ENCODE measurements at regions not wholly inside any gene's neighbourhood (a gene's known extent, or its start where the extent isn't known, plus 50 kb on each side); places are given as distances from the start of the nearest gene placed in this dataset.

DNA sequence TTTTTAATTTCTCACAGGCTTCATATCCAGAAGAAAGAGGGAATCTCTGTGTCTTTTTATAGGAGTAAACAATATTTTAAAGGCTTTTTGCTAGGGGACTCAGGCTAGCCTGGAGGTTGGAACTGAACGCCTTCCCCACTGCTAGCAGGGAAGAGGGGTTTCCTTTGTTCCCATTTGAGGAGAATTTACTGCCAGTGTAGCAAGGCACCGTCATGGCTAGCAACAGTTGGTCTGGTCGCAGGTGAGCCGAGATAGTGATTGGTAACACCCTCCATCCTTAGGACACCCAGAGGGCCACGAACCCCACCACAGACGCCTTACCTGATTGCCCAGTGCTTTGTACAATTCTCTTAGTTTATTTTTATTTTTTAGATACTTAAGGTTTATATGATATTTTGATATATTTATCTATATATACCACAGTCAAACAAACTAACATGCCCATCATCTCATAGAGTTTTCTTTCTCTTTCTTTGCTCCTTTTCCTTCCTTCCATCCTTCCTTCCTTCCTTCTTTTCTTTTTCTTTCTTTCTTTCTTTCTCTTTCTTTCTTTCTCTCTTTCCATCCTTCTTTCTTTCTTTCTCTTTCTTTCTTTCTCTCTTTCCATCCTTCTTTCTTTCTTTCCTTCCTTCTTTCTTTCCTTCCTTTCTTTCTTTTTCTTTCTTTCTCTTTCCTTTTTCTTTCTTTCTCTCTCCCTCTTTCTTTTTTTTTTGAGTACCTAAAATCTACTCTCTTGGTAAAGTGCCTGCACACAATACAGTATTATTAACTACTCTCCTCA lies 219.0 kb upstream of the AKR1E2 start:
- TF ChIP-seq YY1 (IDR thresholded peaks at IDR 0.05) (no peak), JUND (IDR thresholded peaks at IDR 0.05) (no peak), MAX (IDR thresholded peaks at IDR 0.05) (no peak), TAF1 (conservative IDR thresholded peaks at IDR 0.05) (no peak), HNF4G (IDR thresholded peaks at IDR 0.05) (no peak), RAD21 (IDR thresholded peaks at IDR 0.05) (no peak), SP1 (IDR thresholded peaks at IDR 0.05) (no peak), FOXA2 (IDR thresholded peaks at IDR 0.05) (no peak), EGR1 (IDR thresholded peaks at IDR 0.05; ENCODE audit: low read depth in 2 of 2) (no peak), GABPA (IDR thresholded peaks at IDR 0.05 in 1 of 2, conservative IDR thresholded peaks at IDR 0.05 in 1 of 2) (no peak), ZBTB33 (IDR thresholded peaks at IDR 0.05) (no peak)
- TF ChIP-seq, protein P1, sequence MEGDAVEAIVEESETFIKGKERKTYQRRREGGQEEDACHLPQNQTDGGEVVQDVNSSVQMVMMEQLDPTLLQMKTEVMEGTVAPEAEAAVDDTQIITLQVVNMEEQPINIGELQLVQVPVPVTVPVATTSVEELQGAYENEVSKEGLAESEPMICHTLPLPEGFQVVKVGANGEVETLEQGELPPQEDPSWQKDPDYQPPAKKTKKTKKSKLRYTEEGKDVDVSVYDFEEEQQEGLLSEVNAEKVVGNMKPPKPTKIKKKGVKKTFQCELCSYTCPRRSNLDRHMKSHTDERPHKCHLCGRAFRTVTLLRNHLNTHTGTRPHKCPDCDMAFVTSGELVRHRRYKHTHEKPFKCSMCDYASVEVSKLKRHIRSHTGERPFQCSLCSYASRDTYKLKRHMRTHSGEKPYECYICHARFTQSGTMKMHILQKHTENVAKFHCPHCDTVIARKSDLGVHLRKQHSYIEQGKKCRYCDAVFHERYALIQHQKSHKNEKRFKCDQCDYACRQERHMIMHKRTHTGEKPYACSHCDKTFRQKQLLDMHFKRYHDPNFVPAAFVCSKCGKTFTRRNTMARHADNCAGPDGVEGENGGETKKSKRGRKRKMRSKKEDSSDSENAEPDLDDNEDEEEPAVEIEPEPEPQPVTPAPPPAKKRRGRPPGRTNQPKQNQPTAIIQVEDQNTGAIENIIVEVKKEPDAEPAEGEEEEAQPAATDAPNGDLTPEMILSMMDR (IDR thresholded peaks at IDR 0.05; ENCODE audit: low read depth, low read length, missing input control), result no peak
- TF ChIP-seq, protein P2, sequence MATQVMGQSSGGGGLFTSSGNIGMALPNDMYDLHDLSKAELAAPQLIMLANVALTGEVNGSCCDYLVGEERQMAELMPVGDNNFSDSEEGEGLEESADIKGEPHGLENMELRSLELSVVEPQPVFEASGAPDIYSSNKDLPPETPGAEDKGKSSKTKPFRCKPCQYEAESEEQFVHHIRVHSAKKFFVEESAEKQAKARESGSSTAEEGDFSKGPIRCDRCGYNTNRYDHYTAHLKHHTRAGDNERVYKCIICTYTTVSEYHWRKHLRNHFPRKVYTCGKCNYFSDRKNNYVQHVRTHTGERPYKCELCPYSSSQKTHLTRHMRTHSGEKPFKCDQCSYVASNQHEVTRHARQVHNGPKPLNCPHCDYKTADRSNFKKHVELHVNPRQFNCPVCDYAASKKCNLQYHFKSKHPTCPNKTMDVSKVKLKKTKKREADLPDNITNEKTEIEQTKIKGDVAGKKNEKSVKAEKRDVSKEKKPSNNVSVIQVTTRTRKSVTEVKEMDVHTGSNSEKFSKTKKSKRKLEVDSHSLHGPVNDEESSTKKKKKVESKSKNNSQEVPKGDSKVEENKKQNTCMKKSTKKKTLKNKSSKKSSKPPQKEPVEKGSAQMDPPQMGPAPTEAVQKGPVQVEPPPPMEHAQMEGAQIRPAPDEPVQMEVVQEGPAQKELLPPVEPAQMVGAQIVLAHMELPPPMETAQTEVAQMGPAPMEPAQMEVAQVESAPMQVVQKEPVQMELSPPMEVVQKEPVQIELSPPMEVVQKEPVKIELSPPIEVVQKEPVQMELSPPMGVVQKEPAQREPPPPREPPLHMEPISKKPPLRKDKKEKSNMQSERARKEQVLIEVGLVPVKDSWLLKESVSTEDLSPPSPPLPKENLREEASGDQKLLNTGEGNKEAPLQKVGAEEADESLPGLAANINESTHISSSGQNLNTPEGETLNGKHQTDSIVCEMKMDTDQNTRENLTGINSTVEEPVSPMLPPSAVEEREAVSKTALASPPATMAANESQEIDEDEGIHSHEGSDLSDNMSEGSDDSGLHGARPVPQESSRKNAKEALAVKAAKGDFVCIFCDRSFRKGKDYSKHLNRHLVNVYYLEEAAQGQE (IDR thresholded peaks at IDR 0.05), result no peak
- TF ChIP-seq, protein P3, sequence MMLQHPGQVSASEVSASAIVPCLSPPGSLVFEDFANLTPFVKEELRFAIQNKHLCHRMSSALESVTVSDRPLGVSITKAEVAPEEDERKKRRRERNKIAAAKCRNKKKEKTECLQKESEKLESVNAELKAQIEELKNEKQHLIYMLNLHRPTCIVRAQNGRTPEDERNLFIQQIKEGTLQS (IDR thresholded peaks at IDR 0.05), result no peak

All from liver (tissue), 3 donors.